Panc1 (cell line): ENCODE measurements at regions not wholly inside any gene's neighbourhood (a gene's known extent, or its start where the extent isn't known, plus 50 kb on each side); places are given as distances from the start of the nearest gene placed in this dataset.

Source experiments
- CTCF ChIP-seq: fragments of 450-650 bp; IDR thresholded peaks from 2 replicates; pipeline ENCODE4 v1.5.1; 2017; ENCODE audit warnings: mild to moderate bottlenecking
- POLR2AphosphoS5 ChIP-seq: IDR thresholded peaks from 2 replicates; pipeline ENCODE4 v1.6.1; 2012; ENCODE audit warnings: mild to moderate bottlenecking, low read depth, low read length, moderate library complexity
- REST ChIP-seq, 2 experiments: IDR thresholded peaks; 2 replicates each; pipeline ENCODE4 v1.6.1; 2011 to 2012; ENCODE audit warnings: low read depth in 2 of 2, control low read depth in 1 of 2, low read length in 1 of 2, mild to moderate bottlenecking in 1 of 2, moderate library complexity in 1 of 2; ENCODE audit not compliant: insufficient read depth in 1 of 2
- SIN3A ChIP-seq: IDR thresholded peaks from 2 replicates; pipeline ENCODE4 v1.6.1; 2012; ENCODE audit warnings: low read depth, mild to moderate bottlenecking, low read length, moderate library complexity, borderline replicate concordance; ENCODE audit not compliant: insufficient read depth
- TCF7L2 ChIP-seq: IDR thresholded peaks from 2 replicates; pipeline ENCODE4 v1.6.1; 2011; ENCODE audit warnings: mild to moderate bottlenecking, low read depth, low read length, inconsistent platforms

GRCh38 chr20:22369100-22369499 is 215.3 kb downstream of the FOXA2 start:
- TF ChIP-seq CTCF (no peak), SIN3A (no peak), REST (IDR thresholded peaks at IDR 0.05; ENCODE audit: insufficient read depth in 1 of 2, low read depth in 2 of 2, low read length in 1 of 2) (no peak), POLR2AphosphoS5 (no peak), TCF7L2 (no peak)
